Thoracic aorta (tissue), 2 donors: ENCODE measurements at regions not wholly inside any gene's neighbourhood (a gene's known extent, or its start where the extent isn't known, plus 50 kb on each side); places are given as distances from the start of the nearest gene placed in this dataset.

ENCODE experiments used
- ATAC-seq: fragments of 150-250 bp; one replicate; pipeline ENCODE4 v1.8.0; 2017; ENCODE audit warnings: low read depth; ENCODE audit not compliant: insufficient number of reproducible peaks, low FRiP score
- DNase-seq: peaks from one replicate; pipeline ENCODE4 v3.0.0-alpha.2; 2020; ENCODE audit warnings: low spot score
- H3K27ac ChIP-seq, 2 donors: fragments of 200-600 bp; sonication (generic); 1 replicate in 1 of 2; 2 replicates in 1 of 2; pipeline ENCODE4 v1.5.1; 2016; ENCODE audit warnings: mild to moderate bottlenecking in 2 of 2, moderate library complexity in 2 of 2
- H3K27me3 ChIP-seq: fragments of 200-600 bp; sonication (generic); replicated peaks from 2 replicates; pipeline ENCODE4 v1.6.0; 2016; ENCODE audit warnings: mild to moderate bottlenecking; ENCODE audit not compliant: insufficient read depth
- H3K36me3 ChIP-seq: fragments of 200-600 bp; sonication (generic); one replicate; pipeline ENCODE4 v1.5.1; 2016
- H3K4me1 ChIP-seq, 2 donors: fragments of 200-600 bp; sonication (generic); 1 replicate in 1 of 2; 2 replicates in 1 of 2; pipeline versions ENCODE4 v1.5.1 to v1.6.0; 2016; ENCODE audit warnings: low read depth in 2 of 2, mild to moderate bottlenecking in 1 of 2; ENCODE audit not compliant: control insufficient read depth in 1 of 2
- H3K4me3 ChIP-seq: fragments of 200-600 bp; sonication (generic); 2 replicates; pipeline ENCODE4 v1.5.1; 2016; ENCODE audit warnings: mild to moderate bottlenecking
- H3K9me3 ChIP-seq: fragments of 200-600 bp; sonication (generic); 2 replicates; pipeline ENCODE4 v1.5.1; 2016
- TF ChIP-seq, protein P1 (sequence below): fragments of 200-600 bp; sonication (generic); IDR thresholded peaks from one replicate; pipeline ENCODE4 v1.5.1; 2019; ENCODE audit warnings: antibody characterized with exemption

DNA sequence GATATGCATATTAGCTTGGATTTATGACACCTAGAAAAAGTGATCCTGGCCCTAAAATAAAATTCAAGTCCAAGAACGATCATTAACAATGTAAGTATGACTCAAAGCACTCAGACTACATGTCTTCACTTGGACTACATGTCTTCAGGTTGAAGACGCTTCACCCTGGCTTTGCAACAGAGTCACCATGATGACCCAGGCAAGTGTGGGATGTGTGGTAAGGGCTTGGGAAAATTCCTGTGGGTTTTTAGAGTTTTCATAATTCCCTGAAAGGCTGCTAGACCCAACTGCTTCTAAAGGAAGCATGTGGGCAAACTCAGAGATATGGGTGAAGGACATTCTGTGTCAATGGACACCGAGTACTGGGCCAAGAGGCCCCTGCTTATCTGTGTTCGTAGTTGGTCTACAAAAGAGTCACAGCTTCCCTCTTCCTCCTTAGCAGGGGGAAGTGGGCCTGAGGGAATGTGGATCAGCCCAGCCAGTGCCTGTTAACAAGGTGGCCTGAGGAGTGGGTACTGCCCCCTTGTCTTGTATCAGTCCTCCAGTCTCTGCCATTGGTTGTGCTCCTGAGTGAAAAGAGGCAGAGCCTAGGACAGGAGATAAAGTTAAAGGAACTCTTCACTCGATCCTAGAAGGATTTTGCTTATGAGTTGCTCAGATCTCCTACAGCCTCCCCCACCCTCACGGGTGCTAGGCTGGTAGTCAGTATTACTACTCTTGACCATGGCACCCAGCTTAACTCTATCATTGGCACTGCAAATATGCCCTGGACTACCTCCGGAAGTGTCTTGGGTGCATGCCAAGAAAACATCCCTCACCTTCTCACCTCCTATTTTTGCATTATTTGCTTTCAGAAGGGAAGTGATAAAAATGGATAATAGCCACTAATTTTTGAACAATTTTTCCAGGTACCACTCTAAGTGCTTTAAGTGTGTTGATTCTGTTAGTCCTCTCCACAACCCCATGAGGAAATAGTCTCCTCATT is 406.3 kb downstream of the COG6 start:
- DNase-seq (no peak), ATAC-seq (no peak)
- no peaks in the 10 kb centered on the region for H3K9me3 ChIP-seq
- TF ChIP-seq, protein P1, sequence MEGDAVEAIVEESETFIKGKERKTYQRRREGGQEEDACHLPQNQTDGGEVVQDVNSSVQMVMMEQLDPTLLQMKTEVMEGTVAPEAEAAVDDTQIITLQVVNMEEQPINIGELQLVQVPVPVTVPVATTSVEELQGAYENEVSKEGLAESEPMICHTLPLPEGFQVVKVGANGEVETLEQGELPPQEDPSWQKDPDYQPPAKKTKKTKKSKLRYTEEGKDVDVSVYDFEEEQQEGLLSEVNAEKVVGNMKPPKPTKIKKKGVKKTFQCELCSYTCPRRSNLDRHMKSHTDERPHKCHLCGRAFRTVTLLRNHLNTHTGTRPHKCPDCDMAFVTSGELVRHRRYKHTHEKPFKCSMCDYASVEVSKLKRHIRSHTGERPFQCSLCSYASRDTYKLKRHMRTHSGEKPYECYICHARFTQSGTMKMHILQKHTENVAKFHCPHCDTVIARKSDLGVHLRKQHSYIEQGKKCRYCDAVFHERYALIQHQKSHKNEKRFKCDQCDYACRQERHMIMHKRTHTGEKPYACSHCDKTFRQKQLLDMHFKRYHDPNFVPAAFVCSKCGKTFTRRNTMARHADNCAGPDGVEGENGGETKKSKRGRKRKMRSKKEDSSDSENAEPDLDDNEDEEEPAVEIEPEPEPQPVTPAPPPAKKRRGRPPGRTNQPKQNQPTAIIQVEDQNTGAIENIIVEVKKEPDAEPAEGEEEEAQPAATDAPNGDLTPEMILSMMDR: no peak
- H3K27ac ChIP-seq: no peak overlapping the region
- H3K4me1 ChIP-seq: peaks cover 5 to 31% of the 10 kb centered on the region in 2 donors
- no peak overlapping the region for H3K4me3 ChIP-seq
- H3K36me3 ChIP-seq: no peaks in the 10 kb centered on the region
- no peaks in the 10 kb centered on the region for H3K27me3 ChIP-seq

DNA sequence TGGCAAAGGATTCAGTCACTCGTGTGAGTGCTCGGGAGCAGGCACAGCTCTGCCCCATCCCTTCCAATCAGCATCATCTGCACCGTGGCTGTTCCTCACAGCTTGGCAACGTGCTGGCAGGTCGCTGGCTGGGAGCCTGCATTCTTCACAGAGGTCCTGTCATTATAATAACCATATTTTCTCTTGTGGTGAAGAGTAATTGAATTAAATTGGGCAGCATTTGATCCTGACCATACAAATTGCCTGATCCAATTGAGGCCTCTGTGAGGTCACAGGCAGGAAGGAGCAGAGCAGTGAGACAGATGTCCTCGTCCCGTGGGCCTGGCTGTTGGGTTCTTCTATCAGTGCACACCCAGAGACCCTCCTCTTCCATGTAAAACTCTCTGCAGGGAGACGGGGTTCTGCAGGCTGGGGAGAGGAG is 407.8 kb downstream of the COG6 start:
- ATAC-seq: no peak
- Histone ChIP-seq H3K4me1 (peaks cover 5 to 31% of the 10 kb centered on the region in 2 donors), H3K36me3 (no peaks in the 10 kb centered on the region), H3K27ac (no peak overlapping the region), H3K9me3 (no peaks in the 10 kb centered on the region), H3K27me3 (no peaks in the 10 kb centered on the region), H3K4me3 (no peak overlapping the region)
- TF ChIP-seq, protein P1: no peak
- no peak for DNase-seq

DNA sequence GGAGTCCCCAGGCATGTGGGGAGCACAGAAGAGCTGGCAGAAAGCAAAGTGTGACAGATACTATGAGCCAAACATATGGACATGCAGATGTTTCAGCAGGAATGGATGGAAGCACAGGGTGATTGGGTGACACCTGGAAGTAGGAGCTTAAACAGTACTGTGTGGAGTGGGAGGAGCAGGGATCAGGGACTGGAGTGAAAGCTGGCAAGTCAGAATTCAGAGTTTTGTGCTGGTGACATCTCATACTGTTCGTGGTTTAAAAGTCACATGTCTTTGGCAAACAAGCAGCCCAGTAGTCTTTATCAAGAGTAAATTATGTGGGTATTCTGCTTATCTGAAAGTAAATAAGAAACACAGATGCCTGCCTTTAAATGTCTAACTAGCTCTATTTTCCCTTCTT is 408.2 kb downstream of the COG6 start:
- Histone ChIP-seq H3K27ac (no peak overlapping the region), H3K4me1 (peaks cover 5 to 31% of the 10 kb centered on the region in 2 donors), H3K9me3 (no peaks in the 10 kb centered on the region), H3K4me3 (no peak overlapping the region), H3K36me3 (no peaks in the 10 kb centered on the region), H3K27me3 (no peaks in the 10 kb centered on the region)
- ATAC-seq (no peak), DNase-seq (no peak)
- TF ChIP-seq, protein P1: no peak

DNA sequence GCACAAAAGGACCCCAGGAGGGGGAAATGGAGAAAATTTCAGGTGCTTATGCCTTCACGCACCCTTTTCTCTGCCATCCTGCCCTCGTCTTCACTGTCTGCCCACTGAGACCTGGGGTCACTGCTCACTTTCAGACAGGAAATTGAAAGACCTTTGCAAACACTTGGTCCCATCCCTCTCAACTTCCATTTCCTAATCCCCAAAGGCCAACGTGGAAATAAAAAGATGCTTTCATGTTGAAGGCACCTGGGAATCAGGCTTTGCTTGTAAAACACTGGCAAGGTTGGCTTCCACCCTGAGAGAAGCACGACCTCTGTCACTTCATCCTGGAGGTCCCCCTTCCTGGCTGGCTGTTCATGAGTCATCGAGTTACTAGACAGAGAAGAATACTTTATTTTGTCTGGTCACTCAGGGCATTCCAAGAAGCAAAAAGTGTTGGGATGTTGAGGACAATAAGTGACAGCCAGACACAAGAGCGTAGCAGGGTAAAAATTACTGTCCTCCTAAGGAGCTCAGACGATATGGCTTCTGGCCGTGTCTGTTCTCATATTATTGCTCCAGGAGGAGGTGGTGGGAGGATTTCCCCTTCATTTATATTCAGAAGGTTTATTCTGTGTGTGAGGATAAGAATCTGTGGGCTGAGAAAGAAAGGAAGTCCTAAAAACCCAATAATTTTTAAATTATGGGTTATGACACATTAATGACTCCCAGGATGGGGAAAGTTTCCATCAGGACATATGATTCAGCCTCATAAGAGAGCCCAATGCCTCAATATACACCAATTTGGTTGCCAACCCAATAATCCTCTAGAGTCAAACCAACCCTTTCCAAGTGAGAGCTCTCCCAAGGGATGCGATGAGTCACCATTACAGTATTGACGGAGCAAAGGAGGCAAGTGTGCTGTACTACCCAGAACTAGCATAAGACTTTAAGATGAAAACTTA is 409.0 kb downstream of the COG6 start:
- H3K36me3 ChIP-seq: no peaks in the 10 kb centered on the region
- H3K27ac ChIP-seq: no peak overlapping the region
- DNase-seq: peak; percentile 44
- H3K9me3 ChIP-seq: no peaks in the 10 kb centered on the region
- peaks cover 5 to 31% of the 10 kb centered on the region in 2 donors for H3K4me1 ChIP-seq
- TF ChIP-seq, protein P1: no peak
- ATAC-seq: peak; percentile 34
- no peak overlapping the region for H3K4me3 ChIP-seq
- no peaks in the 10 kb centered on the region for H3K27me3 ChIP-seq
